ENCODE measurements at regions not wholly inside any gene's neighbourhood (a gene's known extent, or its start where the extent isn't known, plus 50 kb on each side); places are given as distances from the start of the nearest gene placed in this dataset.

- H3K9me3 ChIP-seq, result no peaks in the 10 kb centered on the region
- no peak overlapping the region for H3K4me3 ChIP-seq
- H3K27ac ChIP-seq, result no peak overlapping the region
- H3K36me3 ChIP-seq, result no peaks in the 10 kb centered on the region
- H3K27me3 ChIP-seq, result no peaks in the 10 kb centered on the region
- H3K4me1 ChIP-seq, result no peaks in the 10 kb centered on the region
- DNase-seq, result no peak
- TF ChIP-seq POLR2A (IDR thresholded peaks at IDR 0.05) (no peak), CTCF (IDR thresholded peaks at IDR 0.05) (no peak)
- intact Hi-C loops (cut with DNase I; ENCODE audit: low total_unique reads), result no loop called here
Measured at GRCh38 chr3:24726423-24726822, 231.8 kb upstream of the THRB start.

- Histone ChIP-seq H3K4me3 (no peak overlapping the region), H3K9me3 (no peaks in the 10 kb centered on the region), H3K27ac (no peak overlapping the region), H3K4me1 (no peaks in the 10 kb centered on the region), H3K36me3 (no peaks in the 10 kb centered on the region), H3K27me3 (no peaks in the 10 kb centered on the region)
- DNase-seq, result no peak
- TF ChIP-seq POLR2A (IDR thresholded peaks at IDR 0.05) (no peak), CTCF (IDR thresholded peaks at IDR 0.05) (no peak)
- intact Hi-C loops (cut with DNase I; ENCODE audit: low total_unique reads), result no loop called here
Measured at GRCh38 chr3:24730173-24730572, 235.5 kb upstream of the THRB start.

GRCh38 chr3:24734019-24734418, 239.4 kb upstream of the THRB start:
- Histone ChIP-seq H3K9me3 (no peaks in the 10 kb centered on the region), H3K27me3 (no peaks in the 10 kb centered on the region), H3K4me3 (no peak overlapping the region), H3K4me1 (no peaks in the 10 kb centered on the region), H3K27ac (no peak overlapping the region), H3K36me3 (no peaks in the 10 kb centered on the region)
- no peak for TF ChIP-seq POLR2A (IDR thresholded peaks at IDR 0.05)
- no peak for TF ChIP-seq CTCF (IDR thresholded peaks at IDR 0.05)
- intact Hi-C loops (cut with DNase I; ENCODE audit: low total_unique reads), result no loop called here
- DNase-seq, result no peak

- Histone ChIP-seq H3K27me3 (no peaks in the 10 kb centered on the region), H3K27ac (no peak overlapping the region), H3K4me1 (no peaks in the 10 kb centered on the region), H3K36me3 (no peaks in the 10 kb centered on the region), H3K4me3 (no peak overlapping the region), H3K9me3 (no peaks in the 10 kb centered on the region)
- intact Hi-C loops (cut with DNase I; ENCODE audit: low total_unique reads), result no loop called here
- DNase-seq, result no peak
- TF ChIP-seq CTCF (IDR thresholded peaks at IDR 0.05) (no peak), POLR2A (IDR thresholded peaks at IDR 0.05) (no peak)
Measured at GRCh38 chr3:24736701-24737100, 242.1 kb upstream of the THRB start.

GRCh38 chr3:24740326-24740725, 245.7 kb upstream of the THRB start:
- no peak overlapping the region for H3K4me3 ChIP-seq
- TF ChIP-seq POLR2A (IDR thresholded peaks at IDR 0.05) (no peak), CTCF (IDR thresholded peaks at IDR 0.05) (no peak)
- DNase-seq, result no peak
- H3K27me3 ChIP-seq, result no peaks in the 10 kb centered on the region
- intact Hi-C loops (cut with DNase I; ENCODE audit: low total_unique reads), result no loop called here
- H3K4me1 ChIP-seq, result no peaks in the 10 kb centered on the region
- H3K36me3 ChIP-seq, result no peaks in the 10 kb centered on the region
- H3K9me3 ChIP-seq, result no peaks in the 10 kb centered on the region
- H3K27ac ChIP-seq, result no peak overlapping the region
